Sigmoid colon (tissue), 4 donors: ENCODE measurements at regions not wholly inside any gene's neighbourhood (a gene's known extent, or its start where the extent isn't known, plus 50 kb on each side); places are given as distances from the start of the nearest gene placed in this dataset.

Source experiments
- EP300 ChIP-seq, 4 donors: sonication (generic); formaldehyde crosslinking; IDR thresholded peaks; one replicate each; pipeline ENCODE4 v1.6.1; 2017; ENCODE audit warnings: antibody characterized with exemption in 4 of 4
- POLR2A ChIP-seq, 2 donors: fragments of 450-650 bp; IDR thresholded peaks; one replicate each; pipeline ENCODE4 v1.6.1; 2016; ENCODE audit warnings: antibody characterized with exemption in 2 of 2, mild to moderate bottlenecking in 2 of 2, moderate library complexity in 2 of 2
- TF ChIP-seq, protein P1 (sequence below), 4 experiments: fragments of 450-650 bp in 3 of 4; fragments of 200-600 bp in 1 of 4; IDR thresholded peaks; one replicate each; pipeline ENCODE4 v1.5.1; 2016 to 2019; ENCODE audit warnings: antibody characterized with exemption in 4 of 4, mild to moderate bottlenecking in 3 of 4, moderate library complexity in 2 of 4

DNA sequence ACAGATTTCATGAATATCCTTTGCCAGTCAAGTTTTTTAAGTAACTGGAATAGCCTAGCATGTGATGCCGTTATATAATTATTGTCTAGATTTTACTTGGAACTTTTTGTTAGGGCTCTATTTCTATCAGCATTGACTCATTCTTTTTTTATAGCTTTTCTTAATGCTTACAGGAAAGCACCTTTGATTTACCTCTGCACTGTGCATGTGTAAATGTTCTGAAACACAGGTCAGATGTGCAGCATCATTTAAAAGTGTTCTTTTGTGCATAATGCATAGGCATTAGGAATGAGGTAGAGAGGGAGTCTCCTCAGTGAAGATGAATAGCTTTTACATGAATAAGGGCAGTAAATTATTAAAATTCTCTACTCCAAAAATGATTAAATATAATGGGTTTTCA is 669.3 kb upstream of the MBL2 start:
- TF ChIP-seq, protein P1, sequence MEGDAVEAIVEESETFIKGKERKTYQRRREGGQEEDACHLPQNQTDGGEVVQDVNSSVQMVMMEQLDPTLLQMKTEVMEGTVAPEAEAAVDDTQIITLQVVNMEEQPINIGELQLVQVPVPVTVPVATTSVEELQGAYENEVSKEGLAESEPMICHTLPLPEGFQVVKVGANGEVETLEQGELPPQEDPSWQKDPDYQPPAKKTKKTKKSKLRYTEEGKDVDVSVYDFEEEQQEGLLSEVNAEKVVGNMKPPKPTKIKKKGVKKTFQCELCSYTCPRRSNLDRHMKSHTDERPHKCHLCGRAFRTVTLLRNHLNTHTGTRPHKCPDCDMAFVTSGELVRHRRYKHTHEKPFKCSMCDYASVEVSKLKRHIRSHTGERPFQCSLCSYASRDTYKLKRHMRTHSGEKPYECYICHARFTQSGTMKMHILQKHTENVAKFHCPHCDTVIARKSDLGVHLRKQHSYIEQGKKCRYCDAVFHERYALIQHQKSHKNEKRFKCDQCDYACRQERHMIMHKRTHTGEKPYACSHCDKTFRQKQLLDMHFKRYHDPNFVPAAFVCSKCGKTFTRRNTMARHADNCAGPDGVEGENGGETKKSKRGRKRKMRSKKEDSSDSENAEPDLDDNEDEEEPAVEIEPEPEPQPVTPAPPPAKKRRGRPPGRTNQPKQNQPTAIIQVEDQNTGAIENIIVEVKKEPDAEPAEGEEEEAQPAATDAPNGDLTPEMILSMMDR (IDR thresholded peaks at IDR 0.05): no peak
- no peak for TF ChIP-seq EP300 (IDR thresholded peaks at IDR 0.05)
- no peak for TF ChIP-seq POLR2A (IDR thresholded peaks at IDR 0.05)
